Ramos (cell line): ENCODE measurements at regions not wholly inside any gene's neighbourhood (a gene's known extent, or its start where the extent isn't known, plus 50 kb on each side); places are given as distances from the start of the nearest gene placed in this dataset.
"Not testable (repeated sequence)": the region's sequence is repeated elsewhere in the genome, so short reads cannot be mapped to it uniquely, and the experiment has no call there.

ENCODE experiments used
- in situ Hi-C: fragments of 300-500 bp; cut with MboI; formaldehyde crosslinking; loops from one replicate; pipeline ENCODE4 v1.14.3; 2022; ENCODE audit warnings: low sequenced_read_pairs; ENCODE audit not compliant: unreplicated experiment

GRCh38 chr19:32041681-32042292, 303.6 kb upstream of the ZNF507 start:
- in situ Hi-C loops: no loop called here

- in situ Hi-C loops: no loop called here
Observed at GRCh38 chr19:32047788-32048187, 297.6 kb upstream of the ZNF507 start.

GRCh38 chr19:32053376-32053775, 292.0 kb upstream of the ZNF507 start:
- in situ Hi-C loops: no loop called here

GRCh38 chr19:32053861-32054260, 291.5 kb upstream of the ZNF507 start:
- in situ Hi-C loops: no loop called here

- in situ Hi-C loops: no loop called here
Observed at GRCh38 chr19:32058131-32058530, 287.3 kb upstream of the ZNF507 start.

- in situ Hi-C loops: no loop called here
Observed at GRCh38 chr19:32061315-32061714, 284.1 kb upstream of the ZNF507 start.

- in situ Hi-C loops: no loop called here
Observed at GRCh38 chr19:32063601-32064000, 281.8 kb upstream of the ZNF507 start.

GRCh38 chr19:32066056-32066455, 279.4 kb upstream of the ZNF507 start:
- in situ Hi-C loops: no loop called here

GRCh38 chr19:32067685-32068084, 277.7 kb upstream of the ZNF507 start:
- in situ Hi-C loops: no loop called here

- in situ Hi-C loops: no loop called here
Observed at GRCh38 chr19:32068793-32069192, 276.6 kb upstream of the ZNF507 start.

- in situ Hi-C loops: no loop called here
Observed at GRCh38 chr19:32070101-32070500, 275.3 kb upstream of the ZNF507 start.

- in situ Hi-C loops: no loop called here
Observed at GRCh38 chr19:32082028-32082427, 263.4 kb upstream of the ZNF507 start.

- in situ Hi-C loops: not testable (repeated sequence)
Observed at GRCh38 chr19:32084756-32085363, 260.6 kb upstream of the ZNF507 start.

- in situ Hi-C loops: no loop called here
Observed at GRCh38 chr19:32091241-32091640, 254.2 kb upstream of the ZNF507 start.

- in situ Hi-C loops: no loop called here
Observed at GRCh38 chr19:32097011-32097410, 248.4 kb upstream of the ZNF507 start.

GRCh38 chr19:32097620-32098019, 247.8 kb upstream of the ZNF507 start:
- in situ Hi-C loops: no loop called here

GRCh38 chr19:32098968-32099367, 246.4 kb upstream of the ZNF507 start:
- in situ Hi-C loops: no loop called here

- in situ Hi-C loops: no loop called here
Observed at GRCh38 chr19:32101206-32101605, 244.2 kb upstream of the ZNF507 start.

GRCh38 chr19:32103541-32103940, 241.9 kb upstream of the ZNF507 start:
- in situ Hi-C loops: no loop called here

- in situ Hi-C loops: no loop called here
Observed at GRCh38 chr19:32104153-32104849, 241.1 kb upstream of the ZNF507 start.

- in situ Hi-C loops: no loop called here
Observed at GRCh38 chr19:32104850-32105235, 240.6 kb upstream of the ZNF507 start.
